OCI-LY3 (cell line): ENCODE measurements at regions not wholly inside any gene's neighbourhood (a gene's known extent, or its start where the extent isn't known, plus 50 kb on each side); places are given as distances from the start of the nearest gene placed in this dataset.
"Not testable (repeated sequence)": the region's sequence is repeated elsewhere in the genome, so short reads cannot be mapped to it uniquely, and the experiment has no call there.

Source experiments
- H2AFZ ChIP-seq: fragments of 200-600, 300-600 bp; shearing (Covaris generic); 2 replicates; pipeline ENCODE4 v1.6.0; 2014; ENCODE audit warnings: antibody characterized with exemption, low read depth, low read length
- H3K27ac ChIP-seq: fragments of 200-600, 300-600 bp; sonication (generic); 2 replicates; pipeline ENCODE4 v1.5.1; 2014; ENCODE audit warnings: mild to moderate bottlenecking, low read length, moderate library complexity, mixed read lengths
- H3K27me3 ChIP-seq: fragments of 200-600, 300-600 bp; sonication (generic); 2 replicates; pipeline ENCODE4 v1.6.1; 2014; ENCODE audit warnings: low read depth, low read length, mixed read lengths
- H3K36me3 ChIP-seq: fragments of 200-600, 300-600 bp; sonication (generic); replicated peaks from 2 replicates; pipeline ENCODE3; 2014; ENCODE audit warnings: low read depth, low read length, mixed read lengths
- H3K4me1 ChIP-seq: fragments of 300-600, 200-600 bp; sonication (generic); 2 replicates; pipeline ENCODE4 v1.6.1; 2014; ENCODE audit warnings: low read length, mixed read lengths
- H3K4me2 ChIP-seq: fragments of 200-600, 300-600 bp; sonication (generic); 2 replicates; pipeline ENCODE4 v1.6.1; 2014; ENCODE audit warnings: low read length, mixed read lengths
- H3K4me3 ChIP-seq: fragments of 300-600, 200-600 bp; sonication (generic); 2 replicates; pipeline ENCODE4 v1.5.1; 2014; ENCODE audit warnings: antibody characterized with exemption, mild to moderate bottlenecking, low read length, moderate library complexity
- H3K79me2 ChIP-seq: fragments of 300-600, 200-600 bp; shearing (Covaris generic); 2 replicates; pipeline ENCODE4 v1.6.1; 2014; ENCODE audit warnings: mild to moderate bottlenecking, low read length, mixed read lengths
- H3K9ac ChIP-seq: fragments of 300-600, 200-600 bp; shearing (Covaris generic); 2 replicates; pipeline ENCODE4 v1.6.0; 2014; ENCODE audit warnings: mild to moderate bottlenecking, low read length, moderate library complexity
- H3K9me3 ChIP-seq: fragments of 200-600, 300-600 bp; shearing (Covaris generic); 2 replicates; pipeline ENCODE4 v1.6.1; 2014; ENCODE audit warnings: low read length, mixed read lengths; ENCODE audit not compliant: insufficient read depth
- H4K20me1 ChIP-seq: fragments of 200-600, 300-600 bp; sonication (generic); 2 replicates; pipeline ENCODE4 v1.6.1; 2016; ENCODE audit warnings: low read length, mixed read lengths; ENCODE audit not compliant: insufficient read depth
- EZH2phosphoT487 ChIP-seq: fragments of 200-600 bp; shearing (Covaris generic); IDR thresholded peaks from 2 replicates; pipeline ENCODE4 v1.6.1; 2018; ENCODE audit warnings: antibody characterized with exemption, mixed run types, low read depth
- TF ChIP-seq, protein P1 (sequence below): fragments of 200-600, 300-600 bp; sonication (generic); IDR thresholded peaks from 2 replicates; pipeline ENCODE4 v1.5.1; 2014; ENCODE audit warnings: antibody characterized with exemption, low read length, low read depth

DNA sequence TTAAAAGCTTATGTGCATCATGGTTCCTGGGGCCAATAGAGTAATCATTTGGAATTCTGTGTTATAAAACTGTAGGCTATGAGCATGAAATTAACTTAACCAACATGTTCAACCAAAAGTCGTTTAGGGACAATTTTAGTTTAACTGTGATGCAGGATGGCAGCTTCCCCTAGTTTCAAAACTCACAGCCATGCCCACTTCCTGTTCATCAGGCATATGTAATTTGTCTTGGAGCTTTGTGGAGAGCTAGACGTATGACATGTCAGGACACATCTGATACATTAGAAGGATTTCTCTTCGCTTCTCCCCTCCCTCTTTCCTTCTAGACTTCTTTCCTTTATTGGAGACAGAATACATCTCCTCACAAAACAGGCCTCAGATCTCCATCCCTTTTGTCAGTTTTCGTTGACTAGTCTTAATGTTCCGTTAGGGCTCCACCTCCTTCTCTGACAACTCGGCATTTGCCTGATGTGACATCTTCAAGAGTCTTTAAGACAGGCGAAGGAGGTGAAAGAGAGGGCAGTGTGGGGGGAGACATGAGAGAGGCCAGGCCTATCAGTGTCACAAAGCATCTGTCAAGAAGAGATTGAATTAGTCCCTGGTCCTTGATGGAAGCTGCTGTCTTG is 176.0 kb downstream of the MSX2 start:
- H4K20me1 ChIP-seq, result no peaks in the 10 kb centered on the region
- no peaks in the 10 kb centered on the region for H3K4me1 ChIP-seq
- H3K36me3 ChIP-seq, result no peaks in the 10 kb centered on the region
- no peaks in the 10 kb centered on the region for H3K9me3 ChIP-seq
- H3K79me2 ChIP-seq, result no peaks in the 10 kb centered on the region
- no peak overlapping the region for H3K4me2 ChIP-seq
- no peak overlapping the region for H3K4me3 ChIP-seq
- no peak overlapping the region for H3K9ac ChIP-seq
- H2AFZ ChIP-seq, result no peak overlapping the region
- H3K27ac ChIP-seq, result no peak overlapping the region
- H3K27me3 ChIP-seq, result no peaks in the 10 kb centered on the region
- TF ChIP-seq, protein P1, sequence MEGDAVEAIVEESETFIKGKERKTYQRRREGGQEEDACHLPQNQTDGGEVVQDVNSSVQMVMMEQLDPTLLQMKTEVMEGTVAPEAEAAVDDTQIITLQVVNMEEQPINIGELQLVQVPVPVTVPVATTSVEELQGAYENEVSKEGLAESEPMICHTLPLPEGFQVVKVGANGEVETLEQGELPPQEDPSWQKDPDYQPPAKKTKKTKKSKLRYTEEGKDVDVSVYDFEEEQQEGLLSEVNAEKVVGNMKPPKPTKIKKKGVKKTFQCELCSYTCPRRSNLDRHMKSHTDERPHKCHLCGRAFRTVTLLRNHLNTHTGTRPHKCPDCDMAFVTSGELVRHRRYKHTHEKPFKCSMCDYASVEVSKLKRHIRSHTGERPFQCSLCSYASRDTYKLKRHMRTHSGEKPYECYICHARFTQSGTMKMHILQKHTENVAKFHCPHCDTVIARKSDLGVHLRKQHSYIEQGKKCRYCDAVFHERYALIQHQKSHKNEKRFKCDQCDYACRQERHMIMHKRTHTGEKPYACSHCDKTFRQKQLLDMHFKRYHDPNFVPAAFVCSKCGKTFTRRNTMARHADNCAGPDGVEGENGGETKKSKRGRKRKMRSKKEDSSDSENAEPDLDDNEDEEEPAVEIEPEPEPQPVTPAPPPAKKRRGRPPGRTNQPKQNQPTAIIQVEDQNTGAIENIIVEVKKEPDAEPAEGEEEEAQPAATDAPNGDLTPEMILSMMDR, result no peak
- TF ChIP-seq EZH2phosphoT487, result no peak

DNA sequence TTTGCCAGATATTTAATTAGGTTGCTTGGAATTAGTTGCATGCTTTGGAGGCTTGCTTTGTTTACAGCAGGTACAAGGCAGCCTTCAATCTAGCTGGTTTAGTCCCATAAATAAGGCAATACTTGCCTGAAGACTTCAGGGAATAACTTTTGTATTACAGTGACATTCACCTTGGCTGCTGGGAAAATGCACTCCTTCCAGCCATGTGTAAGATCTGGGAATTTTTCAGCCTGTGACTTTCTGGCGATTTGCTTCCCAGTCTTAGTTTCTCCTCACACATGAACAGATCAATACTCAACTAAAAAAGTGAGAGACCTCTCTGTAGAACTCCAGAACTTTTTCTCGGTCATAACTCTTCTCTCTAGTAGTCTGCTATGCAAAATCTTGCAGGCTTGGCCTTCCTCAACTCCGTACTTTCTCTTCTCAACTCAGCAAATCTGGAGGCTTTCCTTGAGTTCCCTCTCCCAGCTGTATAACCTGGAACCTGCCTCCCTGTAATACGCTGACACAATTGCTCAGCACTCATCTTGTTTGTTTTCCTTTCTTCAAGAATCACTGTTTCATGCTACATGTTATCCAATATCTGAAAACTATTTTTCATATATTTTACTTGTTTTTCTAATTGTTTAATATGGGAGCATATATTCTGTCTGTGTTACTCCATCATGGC is 173.0 kb downstream of the MSX2 start:
- Histone ChIP-seq H3K4me3 (no peak overlapping the region), H3K79me2 (no peaks in the 10 kb centered on the region), H4K20me1 (no peaks in the 10 kb centered on the region), H3K27ac (no peak overlapping the region), H3K9me3 (no peaks in the 10 kb centered on the region), H3K27me3 (no peaks in the 10 kb centered on the region), H3K9ac (no peak overlapping the region), H2AFZ (no peak overlapping the region), H3K4me2 (no peak overlapping the region), H3K4me1 (no peaks in the 10 kb centered on the region), H3K36me3 (no peaks in the 10 kb centered on the region)
- TF ChIP-seq, protein P1, result no peak
- no peak for TF ChIP-seq EZH2phosphoT487

DNA sequence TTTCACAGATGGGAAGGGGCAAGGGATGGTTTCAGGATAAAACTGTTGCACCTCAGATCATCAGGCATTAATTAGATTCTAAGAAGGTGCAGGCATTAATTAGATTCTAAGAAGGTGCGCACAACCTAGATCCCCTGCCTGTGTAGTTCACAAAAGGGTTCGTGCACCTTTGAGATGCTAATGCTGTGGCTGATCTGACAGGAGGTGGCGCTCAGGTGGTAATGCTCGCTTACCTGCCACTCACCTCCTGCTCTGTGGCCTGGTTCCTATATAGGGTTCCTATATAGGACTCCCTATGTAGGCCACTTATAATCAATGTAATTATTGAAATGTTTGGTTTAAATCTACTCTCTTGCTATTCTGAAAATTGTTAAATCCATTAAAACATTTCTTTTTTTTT is 171.0 kb downstream of the MSX2 start:
- no peaks in the 10 kb centered on the region for H3K4me1 ChIP-seq
- H3K79me2 ChIP-seq, result no peaks in the 10 kb centered on the region
- no peaks in the 10 kb centered on the region for H3K9me3 ChIP-seq
- no peak overlapping the region for H3K27ac ChIP-seq
- no peak overlapping the region for H2AFZ ChIP-seq
- H3K27me3 ChIP-seq, result no peaks in the 10 kb centered on the region
- H3K4me3 ChIP-seq, result no peak overlapping the region
- no peaks in the 10 kb centered on the region for H3K36me3 ChIP-seq
- no peak overlapping the region for H3K4me2 ChIP-seq
- H4K20me1 ChIP-seq, result no peaks in the 10 kb centered on the region
- TF ChIP-seq EZH2phosphoT487, result no peak
- TF ChIP-seq, protein P1, result no peak
- H3K9ac ChIP-seq, result no peak overlapping the region

DNA sequence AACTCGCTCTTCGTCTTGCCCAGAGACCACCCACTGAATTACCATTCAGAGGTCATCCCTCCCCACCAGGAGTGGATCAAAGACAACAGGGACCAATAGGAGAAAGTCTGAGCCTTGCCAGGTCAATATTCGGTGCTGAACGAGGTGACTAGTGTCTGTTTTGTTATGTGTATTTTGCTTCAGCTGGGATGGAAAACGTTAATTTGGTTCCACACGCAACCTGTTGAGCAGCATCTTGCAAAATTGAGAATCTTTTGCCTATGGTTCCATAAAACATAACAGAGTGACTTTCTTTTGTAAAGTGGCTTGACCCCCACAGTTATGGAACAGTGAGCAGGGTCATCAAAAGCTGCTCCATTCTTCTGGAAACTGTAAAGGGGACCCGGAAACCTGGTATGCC is 168.4 kb downstream of the MSX2 start:
- no peaks in the 10 kb centered on the region for H3K27me3 ChIP-seq
- H3K9ac ChIP-seq, result no peak overlapping the region
- H3K4me2 ChIP-seq, result no peak overlapping the region
- H3K36me3 ChIP-seq, result no peaks in the 10 kb centered on the region
- TF ChIP-seq, protein P1, result no peak
- TF ChIP-seq EZH2phosphoT487, result no peak
- H3K4me1 ChIP-seq, result no peaks in the 10 kb centered on the region
- no peak overlapping the region for H3K4me3 ChIP-seq
- no peaks in the 10 kb centered on the region for H3K79me2 ChIP-seq
- H3K9me3 ChIP-seq, result no peaks in the 10 kb centered on the region
- H2AFZ ChIP-seq, result no peak overlapping the region
- no peaks in the 10 kb centered on the region for H4K20me1 ChIP-seq
- no peak overlapping the region for H3K27ac ChIP-seq

DNA sequence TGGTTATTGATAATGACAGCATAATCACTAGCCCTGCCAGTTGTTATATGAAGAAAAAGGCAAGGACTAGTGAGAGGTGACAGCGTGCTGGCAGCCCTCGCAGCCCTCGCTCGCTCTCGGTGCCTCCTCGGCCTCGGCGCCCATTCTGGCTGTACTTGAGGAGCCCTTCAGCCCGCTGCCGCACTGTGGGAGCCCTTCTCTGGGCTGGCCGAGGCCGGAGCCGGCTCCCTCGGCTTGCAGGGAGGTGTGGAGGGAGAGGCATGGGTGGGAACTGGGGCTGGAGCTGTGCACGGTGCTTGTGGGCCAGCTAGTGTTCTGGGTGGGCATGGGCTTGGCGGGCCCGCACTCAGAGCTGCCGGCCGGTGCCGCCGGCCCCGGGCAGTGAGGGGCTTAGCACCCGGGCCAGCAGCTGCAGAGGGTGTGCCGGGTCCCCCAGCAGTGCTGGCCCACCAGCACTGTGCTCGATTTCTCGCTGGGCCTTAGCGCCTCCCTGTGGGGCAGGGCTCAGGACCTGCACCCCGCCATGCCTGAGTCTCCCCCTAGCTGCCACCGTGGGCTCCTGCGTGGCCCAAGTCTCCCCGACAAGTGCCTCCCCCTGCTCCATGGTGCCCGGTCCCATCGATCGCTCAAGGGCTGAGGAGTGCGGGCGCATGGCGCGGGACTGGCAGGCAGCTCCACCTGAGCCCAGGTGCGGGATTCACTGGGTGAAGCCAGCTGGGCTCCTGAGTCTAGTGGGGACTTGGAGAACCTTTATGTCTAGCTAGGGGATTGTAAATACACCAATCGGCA is 156.2 kb downstream of the MSX2 start:
- H3K4me2 ChIP-seq, H3K9ac ChIP-seq, H3K4me3 ChIP-seq, H4K20me1 ChIP-seq, H3K9me3 ChIP-seq, H3K27ac ChIP-seq, H3K4me1 ChIP-seq, H3K36me3 ChIP-seq, H2AFZ ChIP-seq, H3K27me3 ChIP-seq, H3K79me2 ChIP-seq: not testable (repeated sequence)
